H7 (cell line): ENCODE measurements at regions not wholly inside any gene's neighbourhood (a gene's known extent, or its start where the extent isn't known, plus 50 kb on each side); places are given as distances from the start of the nearest gene placed in this dataset.

Experiments
- DNase-seq: peaks from one replicate; pipeline ENCODE4 v3.0.0; 2012
- H3K27me3 ChIP-seq: 2 replicates; pipeline ENCODE4 v1.6.0; 2011; ENCODE audit warnings: mild to moderate bottlenecking, low read length; ENCODE audit not compliant: control insufficient read depth, insufficient read depth
- H3K36me3 ChIP-seq: replicated peaks from 2 replicates; pipeline ENCODE4 v1.5.1; 2011; ENCODE audit warnings: low read length; ENCODE audit not compliant: control insufficient read depth, insufficient read depth
- H3K4me3 ChIP-seq: 2 replicates; pipeline ENCODE4 v1.5.1; 2011; ENCODE audit warnings: low read depth, mild to moderate bottlenecking, control low read depth, low read length, moderate library complexity; ENCODE audit not compliant: insufficient read depth

- Histone ChIP-seq H3K4me3 (no peak overlapping the region), H3K27me3 (no peaks in the 10 kb centered on the region), H3K36me3 (no peaks in the 10 kb centered on the region)
- DNase-seq: no peak
Measured at GRCh38 chr2:15706986-15707632, 115.4 kb downstream of the DDX1 start.

- no peaks in the 10 kb centered on the region for H3K36me3 ChIP-seq
- H3K4me3 ChIP-seq: no peak overlapping the region
- no peaks in the 10 kb centered on the region for H3K27me3 ChIP-seq
- DNase-seq: no peak
Measured at GRCh38 chr2:15708161-15708560, 116.5 kb downstream of the DDX1 start.

GRCh38 chr2:15708865-15709820 is 117.5 kb downstream of the DDX1 start:
- Histone ChIP-seq H3K36me3 (no peaks in the 10 kb centered on the region), H3K27me3 (no peaks in the 10 kb centered on the region), H3K4me3 (no peak overlapping the region)
- no peak for DNase-seq

GRCh38 chr2:15711126-15711860 is 119.6 kb downstream of the DDX1 start:
- H3K36me3 ChIP-seq: no peaks in the 10 kb centered on the region
- no peak overlapping the region for H3K4me3 ChIP-seq
- no peak for DNase-seq
- H3K27me3 ChIP-seq: no peaks in the 10 kb centered on the region

- H3K36me3 ChIP-seq: no peaks in the 10 kb centered on the region
- H3K27me3 ChIP-seq: no peaks in the 10 kb centered on the region
- DNase-seq: no peak
- H3K4me3 ChIP-seq: no peak overlapping the region
Measured at GRCh38 chr2:15712551-15713342, 121.1 kb downstream of the DDX1 start.

GRCh38 chr2:15713475-15713874 is 121.8 kb downstream of the DDX1 start:
- DNase-seq: no peak
- H3K27me3 ChIP-seq: no peaks in the 10 kb centered on the region
- no peak overlapping the region for H3K4me3 ChIP-seq
- H3K36me3 ChIP-seq: no peaks in the 10 kb centered on the region

GRCh38 chr2:15714002-15714401 is 122.3 kb downstream of the DDX1 start:
- H3K27me3 ChIP-seq: no peaks in the 10 kb centered on the region
- no peak overlapping the region for H3K4me3 ChIP-seq
- DNase-seq: no peak
- no peaks in the 10 kb centered on the region for H3K36me3 ChIP-seq

- Histone ChIP-seq H3K27me3 (no peaks in the 10 kb centered on the region), H3K4me3 (no peak overlapping the region), H3K36me3 (no peaks in the 10 kb centered on the region)
- DNase-seq: no peak
Measured at GRCh38 chr2:15714609-15715008, 122.9 kb downstream of the DDX1 start.

- Histone ChIP-seq H3K4me3 (no peak overlapping the region), H3K27me3 (no peaks in the 10 kb centered on the region), H3K36me3 (no peaks in the 10 kb centered on the region)
- no peak for DNase-seq
Measured at GRCh38 chr2:15715596-15715995, 123.9 kb downstream of the DDX1 start.

GRCh38 chr2:15718103-15718943 is 126.7 kb downstream of the DDX1 start:
- H3K36me3 ChIP-seq: no peaks in the 10 kb centered on the region
- no peak overlapping the region for H3K4me3 ChIP-seq
- DNase-seq: no peak
- H3K27me3 ChIP-seq: no peaks in the 10 kb centered on the region

GRCh38 chr2:15718944-15719323 is 127.3 kb downstream of the DDX1 start:
- Histone ChIP-seq H3K36me3 (no peaks in the 10 kb centered on the region), H3K4me3 (no peak overlapping the region), H3K27me3 (no peaks in the 10 kb centered on the region)
- no peak for DNase-seq

- Histone ChIP-seq H3K36me3 (no peaks in the 10 kb centered on the region), H3K27me3 (no peaks in the 10 kb centered on the region), H3K4me3 (no peak overlapping the region)
- peak; percentile 51 for DNase-seq
Measured at GRCh38 chr2:15719566-15720313, 128.1 kb downstream of the DDX1 start.
